ENCODE measurements at regions not wholly inside any gene's neighbourhood (a gene's known extent, or its start where the extent isn't known, plus 50 kb on each side); places are given as distances from the start of the nearest gene placed in this dataset.

- TF ChIP-seq CTCF (IDR thresholded peaks at IDR 0.05 in 4 of 5, conservative IDR thresholded peaks at IDR 0.05 in 1 of 5) (no peak), POLR2A (IDR thresholded peaks at IDR 0.05) (no peak)
Observed at GRCh38 chr11:121795174-121795573, 320.8 kb downstream of the BLID start.
